ENCODE measurements at regions not wholly inside any gene's neighbourhood (a gene's known extent, or its start where the extent isn't known, plus 50 kb on each side); places are given as distances from the start of the nearest gene placed in this dataset.

- no peak for DNase-seq
- Histone ChIP-seq H3K9me3 (no peaks in the 10 kb centered on the region), H3K36me3 (no peaks in the 10 kb centered on the region), H3K27ac (no peak overlapping the region), H3K27me3 (no peaks in the 10 kb centered on the region), H3K4me1 (peaks cover 0 to 7% of the 10 kb centered on the region in 2 donors), H3K4me3 (replicated peaks in 1 of 3) (no peak overlapping the region)
- WGBS, 2 donors = 69 to 74% methylated on average over 4 of the region's 4 CpGs
- no peak for TF ChIP-seq CTCF (IDR thresholded peaks at IDR 0.05)
- no peak for TF ChIP-seq POLR2A (IDR thresholded peaks at IDR 0.05)
- intact Hi-C loops (cut with DNase I) = no loop called here
Measured at GRCh38 chr2:133814890-133815289, 246.6 kb upstream of the NCKAP5 start.

- Histone ChIP-seq H3K4me1 (peaks cover 0 to 7% of the 10 kb centered on the region in 2 donors), H3K27ac (no peak overlapping the region), H3K9me3 (no peaks in the 10 kb centered on the region), H3K36me3 (no peaks in the 10 kb centered on the region), H3K27me3 (no peaks in the 10 kb centered on the region), H3K4me3 (replicated peaks in 1 of 3) (no peak overlapping the region)
- TF ChIP-seq POLR2A (IDR thresholded peaks at IDR 0.05) (no peak), CTCF (IDR thresholded peaks at IDR 0.05) (no peak)
- intact Hi-C loops (cut with DNase I) = no loop called here
- 81 to 90% methylated on average over 2 to 3 of the region's 3 CpGs for WGBS, 2 donors
- no peak for DNase-seq
Measured at GRCh38 chr2:133816037-133816436, 247.8 kb upstream of the NCKAP5 start.

DNA sequence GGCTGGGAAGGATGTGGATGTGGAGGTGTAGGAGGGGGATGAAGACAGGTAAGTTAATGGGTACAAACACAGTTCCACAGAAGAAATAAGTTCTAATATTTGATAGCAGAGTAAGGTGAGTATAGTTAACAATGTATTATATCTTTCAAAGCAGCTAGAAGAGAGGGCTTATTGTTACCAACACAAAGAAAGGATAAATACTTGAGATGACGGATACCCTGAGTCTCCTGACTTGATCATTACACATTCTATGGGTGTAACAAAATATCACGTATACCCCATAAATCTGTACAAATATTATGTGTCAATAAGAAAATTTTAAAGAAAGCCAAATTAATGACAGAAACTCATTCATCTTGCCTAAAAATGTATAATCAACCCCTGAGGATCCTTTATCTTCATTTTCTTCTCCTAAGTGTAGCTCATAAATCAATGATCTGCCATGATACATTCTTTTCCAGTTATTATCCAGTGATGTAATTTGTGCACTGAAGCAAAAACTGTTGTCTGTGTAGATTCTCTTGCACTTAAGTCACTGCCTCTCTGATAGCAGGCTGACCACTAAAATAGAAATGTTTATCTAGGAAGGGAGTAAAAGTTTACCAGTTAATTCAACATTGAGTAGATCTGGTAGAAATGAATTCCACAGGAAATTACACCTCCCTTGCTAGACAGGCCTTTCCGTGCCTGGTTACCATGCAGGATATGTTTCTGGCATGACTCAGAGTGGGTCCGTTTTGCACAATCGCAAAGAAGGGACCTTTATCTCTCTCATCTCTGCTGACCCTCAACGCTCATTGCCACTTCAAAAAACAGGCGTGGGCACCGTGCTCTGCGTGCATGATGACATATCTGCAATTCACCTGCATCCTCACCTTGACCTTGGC lies 249.7 kb upstream of the NCKAP5 start:
- Histone ChIP-seq H3K4me3 (replicated peaks in 1 of 3) (no peak overlapping the region), H3K36me3 (no peaks in the 10 kb centered on the region), H3K4me1 (peaks cover 0 to 7% of the 10 kb centered on the region in 2 donors), H3K27ac (no peak overlapping the region), H3K9me3 (no peaks in the 10 kb centered on the region), H3K27me3 (no peaks in the 10 kb centered on the region)
- intact Hi-C loops (cut with DNase I) = no loop called here
- WGBS, 2 donors = 31 to 37% methylated on average over 9 of the region's 9 CpGs
- no peak for TF ChIP-seq POLR2A (IDR thresholded peaks at IDR 0.05)
- TF ChIP-seq CTCF (IDR thresholded peaks at IDR 0.05) = no peak
- no peak for DNase-seq

- Histone ChIP-seq H3K36me3 (no peaks in the 10 kb centered on the region), H3K4me3 (replicated peaks in 1 of 3) (no peak overlapping the region), H3K4me1 (peaks cover 0 to 7% of the 10 kb centered on the region in 2 donors), H3K27ac (no peak overlapping the region), H3K27me3 (no peaks in the 10 kb centered on the region), H3K9me3 (no peaks in the 10 kb centered on the region)
- intact Hi-C loops (cut with DNase I) = no loop called here
- no peak for DNase-seq
- WGBS, 2 donors = 72% methylated on average over 3 of the region's 3 CpGs
- TF ChIP-seq POLR2A (IDR thresholded peaks at IDR 0.05) (no peak), CTCF (IDR thresholded peaks at IDR 0.05) (no peak)
Measured at GRCh38 chr2:133818661-133819060, 250.4 kb upstream of the NCKAP5 start.

DNA sequence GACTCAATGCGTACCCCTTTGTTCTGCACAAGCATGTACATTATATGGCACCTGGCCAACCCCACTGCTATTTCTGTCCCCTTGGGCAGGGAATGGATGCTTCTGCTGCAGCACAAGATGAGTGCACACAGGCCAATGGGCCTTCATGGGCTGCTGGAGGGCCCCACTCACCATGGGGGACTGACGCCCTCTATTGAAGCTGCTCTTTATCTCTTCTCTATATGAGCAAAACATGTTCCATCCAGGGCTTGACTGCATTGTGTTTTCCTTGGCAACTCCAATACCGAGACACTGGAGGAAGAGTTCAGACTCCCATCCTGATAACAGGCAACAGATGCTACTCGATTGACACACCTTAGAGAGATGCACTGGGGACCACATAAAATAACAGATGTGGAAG lies 251.6 kb upstream of the NCKAP5 start:
- Histone ChIP-seq H3K9me3 (no peaks in the 10 kb centered on the region), H3K27me3 (no peaks in the 10 kb centered on the region), H3K4me1 (peaks cover 0 to 7% of the 10 kb centered on the region in 2 donors), H3K36me3 (no peaks in the 10 kb centered on the region), H3K4me3 (replicated peaks in 1 of 3) (no peak overlapping the region), H3K27ac (no peak overlapping the region)
- WGBS, 2 donors = 81 to 84% methylated on average over 4 of the region's 4 CpGs
- no peak for DNase-seq
- intact Hi-C loops (cut with DNase I) = no loop called here
- no peak for TF ChIP-seq POLR2A (IDR thresholded peaks at IDR 0.05)
- no peak for TF ChIP-seq CTCF (IDR thresholded peaks at IDR 0.05)
